ENCODE measurements at regions not wholly inside any gene's neighbourhood (a gene's known extent, or its start where the extent isn't known, plus 50 kb on each side); places are given as distances from the start of the nearest gene placed in this dataset.

DNA sequence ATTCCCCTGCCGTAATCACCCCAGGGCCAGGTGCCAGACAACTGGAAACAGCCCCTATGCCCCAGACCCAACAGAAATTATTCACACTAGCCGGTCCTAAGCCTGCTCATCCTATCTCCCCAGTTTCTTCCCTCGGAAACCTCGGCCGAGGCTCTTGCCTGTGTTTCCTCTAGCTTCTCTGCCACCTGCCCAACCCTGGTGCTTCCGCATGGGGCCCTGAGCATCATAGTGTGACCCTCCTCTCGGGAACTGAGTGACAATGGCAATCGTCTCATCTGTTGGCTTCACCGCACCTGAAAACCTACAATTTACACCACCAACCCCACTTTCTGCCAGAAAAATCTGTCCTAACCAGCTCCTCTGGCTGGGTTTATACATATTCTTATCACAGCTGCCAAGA, 257.3 kb downstream of the SOD2 start:
- Histone ChIP-seq H3K27me3 (no peaks in the 10 kb centered on the region), H3K4me1 (no peaks in the 10 kb centered on the region), H3K4me3 (no peak overlapping the region), H3K9me3 (peaks cover 0 to 16% (median 0%) of the 10 kb centered on the region in 4 donors), H3K27ac (no peak overlapping the region), H3K36me3 (no peaks in the 10 kb centered on the region)
- TF ChIP-seq POLR2A (IDR thresholded peaks at IDR 0.05), result no peak
- TF ChIP-seq, protein P1, sequence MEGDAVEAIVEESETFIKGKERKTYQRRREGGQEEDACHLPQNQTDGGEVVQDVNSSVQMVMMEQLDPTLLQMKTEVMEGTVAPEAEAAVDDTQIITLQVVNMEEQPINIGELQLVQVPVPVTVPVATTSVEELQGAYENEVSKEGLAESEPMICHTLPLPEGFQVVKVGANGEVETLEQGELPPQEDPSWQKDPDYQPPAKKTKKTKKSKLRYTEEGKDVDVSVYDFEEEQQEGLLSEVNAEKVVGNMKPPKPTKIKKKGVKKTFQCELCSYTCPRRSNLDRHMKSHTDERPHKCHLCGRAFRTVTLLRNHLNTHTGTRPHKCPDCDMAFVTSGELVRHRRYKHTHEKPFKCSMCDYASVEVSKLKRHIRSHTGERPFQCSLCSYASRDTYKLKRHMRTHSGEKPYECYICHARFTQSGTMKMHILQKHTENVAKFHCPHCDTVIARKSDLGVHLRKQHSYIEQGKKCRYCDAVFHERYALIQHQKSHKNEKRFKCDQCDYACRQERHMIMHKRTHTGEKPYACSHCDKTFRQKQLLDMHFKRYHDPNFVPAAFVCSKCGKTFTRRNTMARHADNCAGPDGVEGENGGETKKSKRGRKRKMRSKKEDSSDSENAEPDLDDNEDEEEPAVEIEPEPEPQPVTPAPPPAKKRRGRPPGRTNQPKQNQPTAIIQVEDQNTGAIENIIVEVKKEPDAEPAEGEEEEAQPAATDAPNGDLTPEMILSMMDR (IDR thresholded peaks at IDR 0.05), result no peak
- DNase-seq, result no peak

DNA sequence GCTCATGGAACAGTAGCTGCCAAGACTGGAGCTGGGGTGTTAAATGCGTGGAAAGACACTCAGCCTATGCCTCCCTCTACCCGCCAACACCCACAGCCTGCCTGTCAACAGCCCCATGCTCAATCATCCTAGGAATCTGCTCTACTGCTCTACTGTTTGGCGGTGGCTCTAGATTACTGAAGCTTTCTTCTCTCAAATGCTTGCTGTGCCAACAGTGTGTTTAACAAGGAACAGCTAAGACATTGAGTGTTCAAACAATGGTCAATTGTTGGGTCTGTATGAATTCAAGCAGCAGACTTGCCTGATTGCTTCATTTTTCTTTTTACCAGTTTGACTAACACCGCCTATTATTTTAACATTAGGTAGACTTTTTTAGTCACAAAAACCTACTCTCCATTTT, 258.6 kb downstream of the SOD2 start:
- H3K4me1 ChIP-seq, result no peaks in the 10 kb centered on the region
- H3K36me3 ChIP-seq, result no peaks in the 10 kb centered on the region
- peaks cover 0 to 16% (median 0%) of the 10 kb centered on the region in 4 donors for H3K9me3 ChIP-seq
- no peak overlapping the region for H3K4me3 ChIP-seq
- no peak for DNase-seq
- no peak overlapping the region for H3K27ac ChIP-seq
- TF ChIP-seq POLR2A (IDR thresholded peaks at IDR 0.05), result no peak
- TF ChIP-seq, protein P1 (IDR thresholded peaks at IDR 0.05), result no peak
- no peaks in the 10 kb centered on the region for H3K27me3 ChIP-seq

DNA sequence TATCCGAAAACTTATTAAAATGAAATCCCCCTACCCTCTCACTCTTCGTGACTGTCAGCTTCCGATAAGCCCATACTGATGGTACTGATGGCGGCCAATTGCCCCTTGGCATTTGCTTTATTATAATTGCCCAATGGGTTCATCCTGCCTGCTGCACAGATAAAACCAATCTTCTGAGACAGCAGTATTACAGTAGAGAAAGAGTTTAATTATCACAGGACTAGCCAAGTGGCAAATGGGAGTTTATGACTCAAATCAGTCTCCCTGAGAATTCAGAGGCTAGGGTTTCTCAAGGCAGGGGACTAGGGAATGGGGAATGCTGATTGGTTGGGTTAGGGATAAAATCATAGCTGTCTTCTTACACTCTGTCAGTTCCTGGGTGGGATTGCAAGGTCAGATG, 259.5 kb downstream of the SOD2 start:
- H3K27ac ChIP-seq, result no peak overlapping the region

DNA sequence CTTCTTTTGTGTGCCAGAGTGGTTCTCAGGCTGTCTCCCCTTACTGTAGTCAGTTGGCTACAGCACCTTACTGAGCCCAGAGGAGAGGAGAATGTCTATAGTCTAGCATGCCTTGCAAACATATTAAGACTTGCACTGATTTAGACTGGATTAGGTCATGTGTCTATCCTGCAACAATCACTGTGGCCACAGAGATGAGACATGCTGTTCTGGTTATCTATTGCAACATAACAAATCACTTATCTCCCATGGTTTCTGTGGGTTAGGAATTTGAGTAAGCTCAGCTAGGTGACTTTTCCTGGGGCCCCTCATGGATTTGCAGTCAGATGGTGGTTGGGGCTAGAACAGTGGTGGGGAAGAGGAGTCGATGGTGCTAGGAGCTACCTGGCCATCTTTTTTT, 261.3 kb downstream of the SOD2 start:
- Histone ChIP-seq H3K27ac (no peak overlapping the region), H3K27me3 (no peaks in the 10 kb centered on the region), H3K4me1 (no peaks in the 10 kb centered on the region), H3K9me3 (peaks cover 0 to 16% (median 0%) of the 10 kb centered on the region in 4 donors), H3K36me3 (no peaks in the 10 kb centered on the region), H3K4me3 (no peak overlapping the region)
- no peak for DNase-seq
- TF ChIP-seq, protein P1 (IDR thresholded peaks at IDR 0.05), result no peak
- no peak for TF ChIP-seq POLR2A (IDR thresholded peaks at IDR 0.05)

More for the DNA sequence above, 259.5 kb downstream of the SOD2 start:
- Histone ChIP-seq H3K9me3 (peaks cover 0 to 16% (median 0%) of the 10 kb centered on the region in 4 donors), H3K4me1 (no peaks in the 10 kb centered on the region), H3K27me3 (no peaks in the 10 kb centered on the region), H3K4me3 (no peak overlapping the region), H3K36me3 (no peaks in the 10 kb centered on the region)
- TF ChIP-seq, protein P1 (IDR thresholded peaks at IDR 0.05), result no peak
- TF ChIP-seq POLR2A (IDR thresholded peaks at IDR 0.05), result no peak
- no peak for DNase-seq

DNA sequence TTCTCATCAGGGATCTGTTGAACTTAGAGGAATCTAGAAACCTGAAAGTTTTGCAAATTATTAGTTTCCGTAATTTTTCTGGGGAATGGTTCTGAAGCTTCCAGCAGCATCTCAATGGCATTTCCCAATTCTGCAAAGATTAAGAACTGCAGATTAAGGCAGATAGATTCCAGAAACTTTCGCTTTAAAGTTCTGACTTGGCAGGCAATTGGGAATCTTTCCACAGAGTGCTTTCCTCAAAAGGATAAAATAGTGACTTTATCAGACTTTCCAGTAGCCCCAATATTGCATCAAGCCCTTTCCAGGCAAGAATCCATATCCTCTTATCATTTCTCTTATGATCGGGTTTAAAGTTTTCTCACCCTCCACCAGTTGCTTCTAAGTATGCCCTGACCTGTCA, 261.1 kb downstream of the FNDC1 start:
- H3K4me3 ChIP-seq, result no peak overlapping the region
- no peak overlapping the region for H3K27ac ChIP-seq
- TF ChIP-seq POLR2A (IDR thresholded peaks at IDR 0.05), result no peak
- TF ChIP-seq, protein P1 (IDR thresholded peaks at IDR 0.05), result no peak
- H3K27me3 ChIP-seq, result no peaks in the 10 kb centered on the region
- DNase-seq, result no peak
- H3K9me3 ChIP-seq, result peaks cover 0 to 16% (median 0%) of the 10 kb centered on the region in 4 donors
- no peaks in the 10 kb centered on the region for H3K4me1 ChIP-seq
- no peaks in the 10 kb centered on the region for H3K36me3 ChIP-seq

DNA sequence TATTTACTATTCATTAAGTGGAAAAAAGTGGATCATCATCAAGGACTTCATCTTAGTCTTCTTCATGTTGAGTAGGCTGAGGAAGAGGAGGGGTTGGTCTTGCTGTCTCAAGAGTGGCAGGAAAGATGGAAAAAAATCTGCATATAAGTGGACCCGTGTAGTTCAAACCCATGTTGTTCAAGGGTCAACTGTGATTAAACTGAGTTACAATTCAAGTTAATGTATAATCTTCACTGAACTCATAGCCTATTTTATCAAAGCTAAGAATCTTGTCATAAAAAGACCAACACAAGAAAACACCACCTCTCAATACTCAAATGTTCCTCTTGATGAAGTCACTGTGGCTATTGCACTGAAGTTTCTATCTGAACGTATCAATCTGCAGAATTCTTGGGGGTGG, 260.2 kb downstream of the FNDC1 start:
- DNase-seq, result no peak
- no peaks in the 10 kb centered on the region for H3K27me3 ChIP-seq
- no peak overlapping the region for H3K27ac ChIP-seq
- H3K4me3 ChIP-seq, result no peak overlapping the region
- H3K4me1 ChIP-seq, result no peaks in the 10 kb centered on the region
- no peaks in the 10 kb centered on the region for H3K36me3 ChIP-seq
- TF ChIP-seq POLR2A (IDR thresholded peaks at IDR 0.05), result no peak
- TF ChIP-seq, protein P1 (IDR thresholded peaks at IDR 0.05), result no peak
- peaks cover 0 to 16% (median 0%) of the 10 kb centered on the region in 4 donors for H3K9me3 ChIP-seq
